ENCODE measurements at regions not wholly inside any gene's neighbourhood (a gene's known extent, or its start where the extent isn't known, plus 50 kb on each side); places are given as distances from the start of the nearest gene placed in this dataset.

DNA sequence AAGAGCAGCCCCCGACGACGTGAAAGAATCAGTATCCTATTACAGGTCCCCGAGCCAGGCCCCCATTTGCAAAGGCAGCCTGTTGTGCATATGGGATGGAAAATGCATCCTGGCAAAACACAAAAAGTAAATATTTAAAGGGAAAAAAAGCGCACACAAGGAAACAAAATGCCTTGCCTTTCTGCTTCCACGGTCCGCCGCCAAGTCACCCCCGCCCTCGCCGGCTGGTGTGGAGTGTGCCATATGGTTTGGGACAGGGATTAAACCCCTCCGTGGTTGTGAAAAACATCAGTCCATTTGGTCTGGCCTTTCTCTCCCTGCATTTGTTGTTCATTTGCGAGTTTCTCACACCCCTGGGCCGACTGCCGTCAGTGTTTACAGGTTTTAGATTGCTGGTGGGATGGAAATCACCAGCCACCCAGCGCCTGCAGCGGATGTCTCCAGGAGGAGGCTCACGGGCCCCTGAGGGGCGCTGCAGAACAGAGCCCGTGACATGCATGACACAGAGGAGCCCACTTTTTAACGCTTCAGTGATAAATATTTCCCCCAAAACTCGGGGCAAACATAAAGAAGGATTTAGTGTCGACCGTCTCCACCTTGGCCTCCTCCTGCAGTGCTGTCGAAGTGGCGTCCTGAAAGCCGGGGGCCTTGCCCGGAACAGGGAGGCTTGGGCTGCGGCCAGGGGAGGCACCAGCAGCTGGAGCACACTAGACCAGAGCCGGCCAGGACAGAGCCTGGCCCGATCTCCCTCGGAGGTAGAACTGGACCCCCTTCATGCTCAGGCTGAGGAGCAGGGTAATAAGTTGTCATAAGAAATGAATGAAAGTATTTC lies 161.5 kb downstream of the HSD17B3 start:
- H3K4me2 ChIP-seq (ENCODE audit: low read length), result no peak overlapping the region
- TF ChIP-seq POLR2AphosphoS5 (IDR thresholded peaks at IDR 0.05) (no peak), EP300 (conservative IDR thresholded peaks at IDR 0.05; ENCODE audit: poor library complexity, severe bottlenecking) (no peak), RAD21 (conservative IDR thresholded peaks at IDR 0.05) (no peak), SMC3 (conservative IDR thresholded peaks at IDR 0.05; ENCODE audit: poor library complexity) (no peak), EZH2 (IDR thresholded peaks at IDR 0.05; ENCODE audit: borderline replicate concordance, insufficient read depth, low read length, poor library complexity, severe bottlenecking) (no peak), TAF1 (IDR thresholded peaks at IDR 0.05; ENCODE audit: low read depth) (no peak), MXI1 (conservative IDR thresholded peaks at IDR 0.05; ENCODE audit: poor library complexity, severe bottlenecking) (no peak)
- TF ChIP-seq, protein P1, sequence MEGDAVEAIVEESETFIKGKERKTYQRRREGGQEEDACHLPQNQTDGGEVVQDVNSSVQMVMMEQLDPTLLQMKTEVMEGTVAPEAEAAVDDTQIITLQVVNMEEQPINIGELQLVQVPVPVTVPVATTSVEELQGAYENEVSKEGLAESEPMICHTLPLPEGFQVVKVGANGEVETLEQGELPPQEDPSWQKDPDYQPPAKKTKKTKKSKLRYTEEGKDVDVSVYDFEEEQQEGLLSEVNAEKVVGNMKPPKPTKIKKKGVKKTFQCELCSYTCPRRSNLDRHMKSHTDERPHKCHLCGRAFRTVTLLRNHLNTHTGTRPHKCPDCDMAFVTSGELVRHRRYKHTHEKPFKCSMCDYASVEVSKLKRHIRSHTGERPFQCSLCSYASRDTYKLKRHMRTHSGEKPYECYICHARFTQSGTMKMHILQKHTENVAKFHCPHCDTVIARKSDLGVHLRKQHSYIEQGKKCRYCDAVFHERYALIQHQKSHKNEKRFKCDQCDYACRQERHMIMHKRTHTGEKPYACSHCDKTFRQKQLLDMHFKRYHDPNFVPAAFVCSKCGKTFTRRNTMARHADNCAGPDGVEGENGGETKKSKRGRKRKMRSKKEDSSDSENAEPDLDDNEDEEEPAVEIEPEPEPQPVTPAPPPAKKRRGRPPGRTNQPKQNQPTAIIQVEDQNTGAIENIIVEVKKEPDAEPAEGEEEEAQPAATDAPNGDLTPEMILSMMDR (IDR thresholded peaks at IDR 0.05; ENCODE audit: poor library complexity, severe bottlenecking), result no peak
- TF ChIP-seq, protein P2, sequence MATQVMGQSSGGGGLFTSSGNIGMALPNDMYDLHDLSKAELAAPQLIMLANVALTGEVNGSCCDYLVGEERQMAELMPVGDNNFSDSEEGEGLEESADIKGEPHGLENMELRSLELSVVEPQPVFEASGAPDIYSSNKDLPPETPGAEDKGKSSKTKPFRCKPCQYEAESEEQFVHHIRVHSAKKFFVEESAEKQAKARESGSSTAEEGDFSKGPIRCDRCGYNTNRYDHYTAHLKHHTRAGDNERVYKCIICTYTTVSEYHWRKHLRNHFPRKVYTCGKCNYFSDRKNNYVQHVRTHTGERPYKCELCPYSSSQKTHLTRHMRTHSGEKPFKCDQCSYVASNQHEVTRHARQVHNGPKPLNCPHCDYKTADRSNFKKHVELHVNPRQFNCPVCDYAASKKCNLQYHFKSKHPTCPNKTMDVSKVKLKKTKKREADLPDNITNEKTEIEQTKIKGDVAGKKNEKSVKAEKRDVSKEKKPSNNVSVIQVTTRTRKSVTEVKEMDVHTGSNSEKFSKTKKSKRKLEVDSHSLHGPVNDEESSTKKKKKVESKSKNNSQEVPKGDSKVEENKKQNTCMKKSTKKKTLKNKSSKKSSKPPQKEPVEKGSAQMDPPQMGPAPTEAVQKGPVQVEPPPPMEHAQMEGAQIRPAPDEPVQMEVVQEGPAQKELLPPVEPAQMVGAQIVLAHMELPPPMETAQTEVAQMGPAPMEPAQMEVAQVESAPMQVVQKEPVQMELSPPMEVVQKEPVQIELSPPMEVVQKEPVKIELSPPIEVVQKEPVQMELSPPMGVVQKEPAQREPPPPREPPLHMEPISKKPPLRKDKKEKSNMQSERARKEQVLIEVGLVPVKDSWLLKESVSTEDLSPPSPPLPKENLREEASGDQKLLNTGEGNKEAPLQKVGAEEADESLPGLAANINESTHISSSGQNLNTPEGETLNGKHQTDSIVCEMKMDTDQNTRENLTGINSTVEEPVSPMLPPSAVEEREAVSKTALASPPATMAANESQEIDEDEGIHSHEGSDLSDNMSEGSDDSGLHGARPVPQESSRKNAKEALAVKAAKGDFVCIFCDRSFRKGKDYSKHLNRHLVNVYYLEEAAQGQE (IDR thresholded peaks at IDR 0.05; ENCODE audit: borderline replicate concordance), result no peak
- H4K20me1 ChIP-seq (ENCODE audit: insufficient read depth), result no peaks in the 10 kb centered on the region
- H3K9me3 ChIP-seq (ENCODE audit: low read length), result no peaks in the 10 kb centered on the region
- no peaks in the 10 kb centered on the region for H3K79me2 ChIP-seq (replicated peaks; ENCODE audit: insufficient read depth, low read length)
- H2AFZ ChIP-seq (ENCODE audit: low read depth, low read length), result no peak overlapping the region
- H3K9me2 ChIP-seq (ENCODE audit: insufficient read depth, low read length), result no peaks in the 10 kb centered on the region
- no peaks in the 10 kb centered on the region for H3K36me3 ChIP-seq (ENCODE audit: insufficient read depth, low read length)
- H3K9ac ChIP-seq (ENCODE audit: low read length), result no peak overlapping the region
- peaks cover 11% of the 10 kb centered on the region for H3K27me3 ChIP-seq (ENCODE audit: insufficient read depth, low read depth, low read length)
- no peak overlapping the region for H3K4me3 ChIP-seq (ENCODE audit: low read length)
- H3K27ac ChIP-seq (ENCODE audit: low read length), result no peak overlapping the region
- H3F3A ChIP-seq (ENCODE audit: insufficient read depth, low read length, poor library complexity, severe bottlenecking), result no peaks in the 10 kb centered on the region

DNA sequence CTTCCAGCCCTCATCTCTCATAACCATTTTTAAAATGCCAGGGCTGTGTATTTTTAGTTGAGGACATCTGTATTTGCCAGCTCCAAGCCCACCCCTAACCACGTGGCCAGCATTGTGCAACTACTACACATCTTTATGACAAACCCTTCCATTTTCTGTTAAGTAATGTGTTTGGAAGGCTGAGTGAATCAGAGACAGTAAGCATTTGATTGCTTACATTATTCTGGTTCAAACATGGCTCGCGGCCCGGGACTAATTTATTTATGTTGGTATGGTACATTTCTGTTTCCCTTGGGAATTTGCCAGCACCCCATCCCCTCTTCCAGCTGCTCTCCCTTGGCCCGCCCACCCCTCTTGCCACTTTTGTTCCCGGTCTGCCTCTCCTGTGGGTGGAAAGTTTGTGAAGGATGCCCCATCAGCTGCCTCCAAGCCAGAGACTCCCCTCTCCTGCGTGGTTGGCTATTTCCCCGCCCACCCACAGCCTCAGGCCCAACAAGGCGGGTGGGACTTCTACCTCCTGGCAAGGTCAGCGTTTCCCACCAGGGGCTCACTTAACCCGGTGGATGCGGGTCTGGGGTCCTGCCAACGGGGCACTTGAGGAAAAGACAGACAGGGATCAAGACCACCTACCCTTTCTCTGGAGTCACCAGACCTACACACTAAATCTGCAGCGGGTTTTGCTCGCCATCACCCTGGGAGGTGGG lies 162.2 kb downstream of the HSD17B3 start:
- Histone ChIP-seq H3F3A (ENCODE audit: insufficient read depth, low read length, poor library complexity, severe bottlenecking) (no peaks in the 10 kb centered on the region), H3K27ac (ENCODE audit: low read length) (no peak overlapping the region), H2AFZ (ENCODE audit: low read depth, low read length) (no peak overlapping the region), H3K9ac (ENCODE audit: low read length) (no peak overlapping the region), H3K4me3 (ENCODE audit: low read length) (no peak overlapping the region), H3K9me2 (ENCODE audit: insufficient read depth, low read length) (no peaks in the 10 kb centered on the region), H3K36me3 (ENCODE audit: insufficient read depth, low read length) (no peaks in the 10 kb centered on the region), H3K9me3 (ENCODE audit: low read length) (no peaks in the 10 kb centered on the region), H3K79me2 (replicated peaks; ENCODE audit: insufficient read depth, low read length) (no peaks in the 10 kb centered on the region), H3K4me2 (ENCODE audit: low read length) (no peak overlapping the region), H3K27me3 (ENCODE audit: insufficient read depth, low read depth, low read length) (peaks cover 17% of the 10 kb centered on the region), H4K20me1 (ENCODE audit: insufficient read depth) (no peaks in the 10 kb centered on the region)
- TF ChIP-seq EP300 (conservative IDR thresholded peaks at IDR 0.05; ENCODE audit: poor library complexity, severe bottlenecking), result no peak
- TF ChIP-seq RAD21 (conservative IDR thresholded peaks at IDR 0.05), result no peak
- no peak for TF ChIP-seq SMC3 (conservative IDR thresholded peaks at IDR 0.05; ENCODE audit: poor library complexity)
- no peak for TF ChIP-seq MXI1 (conservative IDR thresholded peaks at IDR 0.05; ENCODE audit: poor library complexity, severe bottlenecking)
- TF ChIP-seq EZH2 (IDR thresholded peaks at IDR 0.05; ENCODE audit: borderline replicate concordance, insufficient read depth, low read length, poor library complexity, severe bottlenecking), result no peak
- TF ChIP-seq, protein P1 (IDR thresholded peaks at IDR 0.05; ENCODE audit: poor library complexity, severe bottlenecking), result no peak
- TF ChIP-seq, protein P2 (IDR thresholded peaks at IDR 0.05; ENCODE audit: borderline replicate concordance), result no peak
- TF ChIP-seq TAF1 (IDR thresholded peaks at IDR 0.05; ENCODE audit: low read depth), result no peak
- no peak for TF ChIP-seq POLR2AphosphoS5 (IDR thresholded peaks at IDR 0.05)

Data from neural cell (in vitro differentiated cells).